ENCODE measurements at regions not wholly inside any gene's neighbourhood (a gene's known extent, or its start where the extent isn't known, plus 50 kb on each side); places are given as distances from the start of the nearest gene placed in this dataset.

DNA sequence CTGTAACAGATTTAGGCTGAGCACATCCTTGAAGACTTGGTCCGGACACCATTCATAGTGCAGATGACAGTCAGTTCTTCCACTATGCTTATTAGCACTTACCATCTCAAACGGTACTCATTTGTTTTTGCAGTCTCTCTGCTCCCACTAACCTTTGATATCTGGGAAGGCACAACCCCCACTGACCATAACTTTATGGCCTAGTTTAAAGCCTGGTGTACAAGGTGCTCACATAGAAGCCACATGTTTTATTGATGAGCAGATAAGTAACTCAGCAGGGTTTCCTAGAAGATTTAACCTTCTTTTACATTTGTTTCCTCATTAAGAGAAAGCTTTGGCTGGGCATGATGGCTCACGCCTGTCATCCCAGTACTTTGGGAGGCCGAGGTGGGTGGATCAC, 119.3 kb upstream of the MAGI3 start:
- TF ChIP-seq, protein P1, sequence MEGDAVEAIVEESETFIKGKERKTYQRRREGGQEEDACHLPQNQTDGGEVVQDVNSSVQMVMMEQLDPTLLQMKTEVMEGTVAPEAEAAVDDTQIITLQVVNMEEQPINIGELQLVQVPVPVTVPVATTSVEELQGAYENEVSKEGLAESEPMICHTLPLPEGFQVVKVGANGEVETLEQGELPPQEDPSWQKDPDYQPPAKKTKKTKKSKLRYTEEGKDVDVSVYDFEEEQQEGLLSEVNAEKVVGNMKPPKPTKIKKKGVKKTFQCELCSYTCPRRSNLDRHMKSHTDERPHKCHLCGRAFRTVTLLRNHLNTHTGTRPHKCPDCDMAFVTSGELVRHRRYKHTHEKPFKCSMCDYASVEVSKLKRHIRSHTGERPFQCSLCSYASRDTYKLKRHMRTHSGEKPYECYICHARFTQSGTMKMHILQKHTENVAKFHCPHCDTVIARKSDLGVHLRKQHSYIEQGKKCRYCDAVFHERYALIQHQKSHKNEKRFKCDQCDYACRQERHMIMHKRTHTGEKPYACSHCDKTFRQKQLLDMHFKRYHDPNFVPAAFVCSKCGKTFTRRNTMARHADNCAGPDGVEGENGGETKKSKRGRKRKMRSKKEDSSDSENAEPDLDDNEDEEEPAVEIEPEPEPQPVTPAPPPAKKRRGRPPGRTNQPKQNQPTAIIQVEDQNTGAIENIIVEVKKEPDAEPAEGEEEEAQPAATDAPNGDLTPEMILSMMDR (IDR thresholded peaks at IDR 0.05; ENCODE audit: insufficient read depth, low read depth, low read length) = no peak
- no peak for TF ChIP-seq EZH2 (IDR thresholded peaks at IDR 0.05; ENCODE audit: insufficient read depth, low read length)
